GM18867 (cell line): ENCODE measurements at regions not wholly inside any gene's neighbourhood (a gene's known extent, or its start where the extent isn't known, plus 50 kb on each side); places are given as distances from the start of the nearest gene placed in this dataset.
"Not testable (repeated sequence)": the region's sequence is repeated elsewhere in the genome, so short reads cannot be mapped to it uniquely, and the experiment has no call there.

Experiments used
- ATAC-seq: cut with Tn5 transposase; IDR thresholded peaks from one replicate; pipeline ENCODE4 v1.9.1; 2021; ENCODE audit warnings: mild to moderate bottlenecking, moderate library complexity; ENCODE audit not compliant: unreplicated experiment

DNA sequence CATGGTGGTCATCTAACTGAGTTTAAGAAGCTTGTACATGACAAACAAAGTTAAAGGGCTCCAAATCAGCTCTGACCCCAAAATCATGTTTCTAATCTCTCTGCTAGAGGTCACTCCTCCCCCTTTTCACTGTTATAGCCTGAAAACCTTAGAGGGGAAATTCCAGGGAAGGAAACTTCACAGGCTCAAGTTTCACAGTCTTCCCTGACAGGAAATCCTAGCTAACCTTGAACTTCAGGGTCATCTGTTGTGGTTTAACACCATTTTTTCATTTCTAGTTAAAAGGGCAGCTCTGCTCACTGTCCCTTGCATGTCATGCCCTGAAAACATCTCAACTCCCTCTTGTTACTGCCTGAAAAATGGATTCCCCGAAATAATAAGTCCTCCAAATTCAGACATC lies 104.4 kb upstream of the BMP2 start:
- ATAC-seq: no peak

DNA sequence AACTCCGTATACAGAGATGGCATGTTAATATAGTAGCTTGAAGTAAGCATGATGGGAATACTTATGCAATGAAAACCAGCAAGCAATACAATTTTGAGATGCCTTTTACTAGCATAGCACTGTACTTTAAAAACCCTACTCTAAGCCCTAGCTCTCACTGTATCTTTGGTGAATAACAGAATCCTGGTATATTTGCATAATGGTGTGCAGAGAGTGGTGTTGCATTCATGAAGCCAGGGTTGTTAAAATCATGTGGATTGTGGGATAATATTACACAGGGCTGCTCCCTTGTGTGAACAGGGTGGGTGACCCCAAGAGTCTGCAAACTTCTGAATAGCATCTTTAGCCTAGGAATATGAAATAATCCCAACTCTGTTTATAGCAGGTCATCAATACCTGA lies 105.2 kb upstream of the BMP2 start:
- no peak for ATAC-seq

DNA sequence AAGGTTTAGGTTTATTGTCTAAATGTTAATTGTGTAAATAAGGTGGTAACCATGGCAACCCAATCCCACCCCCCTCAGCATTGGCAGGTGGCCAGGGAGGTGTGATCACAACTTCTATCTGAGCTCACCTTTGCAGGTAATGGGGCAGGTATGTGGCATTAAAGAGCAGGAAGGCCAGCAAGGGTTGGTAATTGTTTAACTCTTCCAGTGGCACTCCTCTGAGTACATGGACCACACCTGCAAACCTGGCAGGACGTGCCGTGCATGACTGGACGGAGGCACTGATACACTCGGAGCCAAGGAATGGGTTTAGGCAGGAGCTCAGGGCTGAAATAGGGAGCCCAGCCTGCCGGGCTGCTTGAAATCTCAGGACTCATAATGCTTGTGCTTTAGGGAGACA lies 107.0 kb upstream of the BMP2 start:
- no peak for ATAC-seq

DNA sequence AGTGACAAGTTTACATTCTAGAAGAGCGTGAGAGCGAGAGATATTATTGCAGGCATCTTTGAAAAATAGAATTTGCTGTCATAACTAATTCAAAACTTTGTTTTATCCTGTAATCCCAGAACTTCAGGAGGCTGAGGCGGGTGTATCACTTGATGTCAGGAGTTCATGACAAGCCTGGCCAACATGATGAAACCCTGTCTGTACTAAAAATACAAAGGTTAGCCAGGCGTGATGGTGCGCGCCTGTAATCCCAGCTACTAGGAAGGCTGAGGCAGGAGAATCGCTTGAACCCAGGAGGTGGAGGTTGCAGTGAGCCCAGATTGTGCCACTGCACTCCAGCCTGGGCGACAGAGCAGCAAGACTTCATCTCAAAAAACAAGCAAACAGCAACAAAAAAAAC lies 108.6 kb upstream of the BMP2 start:
- ATAC-seq: not testable (repeated sequence)

DNA sequence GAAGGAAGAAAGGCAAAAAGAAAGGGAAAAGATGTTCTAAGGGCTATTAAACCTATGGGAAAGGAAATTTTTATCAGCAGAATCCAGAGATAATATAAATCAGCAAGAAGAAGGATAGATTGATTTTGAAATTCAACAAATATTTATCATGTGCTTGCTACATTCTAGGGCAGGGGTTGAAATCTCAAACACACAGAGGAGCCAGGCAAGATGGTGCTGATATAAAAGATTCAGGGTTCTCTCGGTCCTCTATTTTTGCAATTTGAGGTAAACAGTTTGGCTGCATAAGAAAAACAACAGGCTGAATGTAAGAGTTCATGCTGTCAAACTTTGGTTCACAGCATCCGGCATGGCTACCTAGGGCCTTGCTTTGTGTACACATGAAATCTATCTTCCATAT lies 109.6 kb upstream of the BMP2 start:
- ATAC-seq: no peak

DNA sequence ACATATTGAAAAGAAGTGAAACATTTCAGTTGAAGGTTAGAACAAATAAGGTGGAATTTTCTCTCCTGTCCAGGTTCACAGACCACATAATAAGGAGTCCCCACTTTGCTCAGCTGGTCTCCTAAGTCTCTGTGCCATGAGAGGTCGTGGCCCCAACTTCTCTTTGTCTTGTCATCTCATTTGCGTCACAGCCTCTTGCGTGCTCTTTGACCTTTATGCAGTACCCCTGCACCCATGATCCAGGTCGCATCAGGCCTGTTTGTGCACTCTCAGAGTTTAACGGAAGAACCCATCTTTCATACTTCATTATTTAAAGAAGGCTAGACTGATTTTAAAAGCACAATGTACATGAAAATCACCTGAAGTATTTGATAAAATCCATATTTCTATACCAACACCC lies 110.4 kb upstream of the BMP2 start:
- ATAC-seq: no peak

DNA sequence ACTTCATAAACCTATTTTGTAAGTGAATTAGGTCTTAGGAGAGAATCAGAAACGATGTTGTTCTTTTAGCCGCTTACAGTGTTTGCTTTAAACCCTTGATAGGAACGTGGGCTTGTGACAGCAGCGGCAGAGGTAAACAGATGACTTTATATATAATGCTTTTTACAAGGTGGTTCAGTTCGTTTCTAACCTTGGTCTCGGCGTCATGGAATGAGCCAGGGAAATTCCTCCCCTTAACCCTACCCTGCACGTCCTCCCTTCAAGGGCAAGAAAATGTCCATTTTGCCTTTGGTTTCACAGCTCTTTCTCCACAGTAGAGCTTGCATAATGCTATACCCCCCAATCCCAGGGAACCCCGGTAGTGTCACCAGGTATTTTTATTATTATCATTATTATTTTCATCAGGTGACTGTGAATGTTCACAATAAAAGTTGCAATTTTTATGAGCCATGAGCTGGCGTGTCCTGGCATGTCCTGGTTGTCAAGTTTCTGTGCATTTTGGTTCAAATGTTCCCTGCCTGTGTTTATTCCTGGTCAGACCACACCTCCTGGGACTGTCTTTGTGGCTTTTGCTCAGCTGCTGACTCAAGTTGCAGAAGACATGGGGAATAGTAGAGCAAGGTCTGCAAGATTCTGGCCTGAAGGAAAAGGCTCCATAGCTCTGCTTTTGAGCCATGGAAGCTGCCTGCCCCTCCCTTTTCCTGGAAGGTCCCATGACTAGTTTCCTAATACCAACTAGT lies 112.8 kb upstream of the BMP2 start:
- ATAC-seq: no peak

DNA sequence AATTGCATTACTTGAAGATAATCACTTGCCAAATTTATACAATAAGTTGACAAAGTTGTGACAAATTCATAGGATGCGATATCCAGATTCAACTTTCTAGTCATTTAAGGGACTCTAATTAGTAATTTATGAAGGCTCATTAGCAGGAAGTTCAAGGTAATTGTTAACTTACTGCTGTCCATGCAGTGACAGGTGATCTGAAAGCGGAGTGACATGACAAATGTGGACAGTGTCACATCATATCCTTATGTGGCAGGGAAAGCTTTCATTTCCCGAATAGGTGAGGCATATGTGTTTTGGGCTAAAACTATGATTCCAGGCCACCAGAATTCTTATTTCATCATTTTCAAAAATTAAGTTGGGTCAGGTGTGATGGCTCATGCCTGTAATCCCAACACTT lies 115.9 kb upstream of the BMP2 start:
- ATAC-seq: no peak

DNA sequence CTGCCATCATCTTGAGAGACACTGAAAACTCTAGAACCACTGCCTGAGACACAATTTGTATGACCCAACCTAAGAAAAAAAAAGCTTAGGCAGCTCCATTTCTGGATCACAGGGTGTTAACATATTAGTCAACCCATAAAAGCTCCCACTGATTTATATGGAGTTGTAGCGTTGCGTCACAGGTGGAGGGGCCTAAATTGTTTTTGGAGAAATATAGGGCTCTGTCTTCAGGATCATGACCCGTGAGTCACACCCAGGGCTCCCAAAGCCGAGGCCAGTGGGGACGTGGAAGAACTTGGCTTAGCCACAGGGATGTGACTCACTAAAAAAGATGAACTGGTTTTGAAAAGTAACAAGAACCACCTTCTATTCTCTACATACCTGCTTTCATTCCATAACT lies 116.5 kb upstream of the BMP2 start:
- ATAC-seq: no peak

DNA sequence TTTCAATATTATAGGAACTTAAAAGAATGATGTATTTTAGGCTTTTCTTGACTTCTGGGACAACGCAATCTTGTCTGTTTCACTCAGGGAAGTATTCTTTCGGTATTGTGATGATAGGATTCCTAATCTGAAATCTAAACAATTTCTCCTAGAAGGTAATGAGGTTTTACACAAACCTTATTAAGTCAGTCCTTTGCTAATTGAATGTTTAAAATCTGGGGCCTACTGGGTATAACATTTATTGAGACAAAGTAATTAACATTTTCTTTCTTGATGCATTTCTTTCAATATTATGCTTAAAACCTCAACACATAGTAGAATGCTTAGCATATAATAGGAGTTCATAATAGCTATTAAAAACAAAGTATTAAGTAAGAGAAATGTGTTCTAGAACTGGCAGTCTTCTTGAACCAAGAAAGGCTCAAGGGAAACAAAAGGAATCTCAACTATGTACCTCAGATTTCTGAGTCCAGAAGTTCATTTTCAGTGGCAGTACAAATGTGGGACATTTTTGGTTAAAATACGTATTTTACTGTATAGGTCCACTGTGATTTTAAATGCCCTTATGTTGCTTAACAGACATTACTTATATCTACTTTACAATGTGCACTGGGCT lies 121.4 kb upstream of the BMP2 start:
- no peak for ATAC-seq

DNA sequence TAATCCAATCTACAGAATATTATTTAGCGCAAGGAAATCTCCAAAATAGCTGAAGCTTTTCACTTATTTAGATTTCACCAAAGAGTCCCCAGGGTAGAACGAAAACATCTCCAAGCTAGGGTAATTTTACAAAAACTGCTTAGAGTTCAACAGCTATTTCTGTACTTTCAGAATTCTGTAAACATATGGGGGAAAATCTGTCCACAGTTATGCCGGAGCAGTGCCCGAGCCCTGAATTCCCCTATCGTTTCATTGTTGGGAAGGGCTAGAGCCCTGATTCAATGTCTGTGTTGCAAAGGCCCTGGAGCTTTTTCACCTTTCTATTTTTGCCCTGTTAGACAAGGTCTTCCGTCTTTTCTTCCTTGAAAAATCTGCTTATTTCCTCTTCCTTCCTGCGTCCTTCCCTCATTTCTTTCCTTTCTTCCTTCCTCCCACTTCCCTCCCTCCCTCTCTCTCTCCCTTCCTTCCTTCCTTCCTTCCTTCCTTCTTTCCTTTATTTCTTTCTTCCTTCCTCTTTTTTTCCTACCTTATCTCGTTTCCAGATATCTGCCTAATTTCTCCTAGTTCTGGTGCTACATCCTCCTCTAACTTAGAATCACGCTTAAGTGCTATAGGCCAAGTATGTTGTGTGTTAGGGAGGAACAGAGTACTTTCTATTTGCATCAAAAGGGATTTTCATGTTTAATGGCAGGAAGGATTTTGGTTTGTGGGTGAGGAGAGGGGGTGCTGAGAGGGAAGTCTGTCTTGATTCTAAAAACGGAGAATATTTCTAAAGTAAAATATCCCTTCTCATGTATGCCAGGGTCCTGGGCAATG lies 122.5 kb upstream of the BMP2 start:
- no peak for ATAC-seq

DNA sequence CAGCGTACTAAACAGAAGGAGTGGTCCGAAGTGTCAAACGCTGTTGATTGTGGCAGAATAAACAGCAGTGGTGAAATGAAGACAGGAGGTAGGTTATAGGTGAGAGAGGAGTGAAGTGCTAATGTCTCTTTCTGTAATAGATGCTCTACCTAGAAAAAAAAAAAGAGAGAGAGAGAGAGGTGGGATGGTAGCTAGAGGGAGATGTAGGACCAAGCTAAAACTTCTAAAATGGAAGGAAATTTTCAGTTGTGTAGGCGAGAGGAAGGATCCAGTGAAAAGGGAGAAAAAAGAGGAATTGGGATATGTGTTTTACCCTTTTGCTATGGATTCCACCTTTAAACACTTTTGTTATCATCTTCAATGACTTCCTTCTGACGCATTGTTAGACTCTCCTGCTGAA lies 126.5 kb upstream of the BMP2 start:
- no peak for ATAC-seq

DNA sequence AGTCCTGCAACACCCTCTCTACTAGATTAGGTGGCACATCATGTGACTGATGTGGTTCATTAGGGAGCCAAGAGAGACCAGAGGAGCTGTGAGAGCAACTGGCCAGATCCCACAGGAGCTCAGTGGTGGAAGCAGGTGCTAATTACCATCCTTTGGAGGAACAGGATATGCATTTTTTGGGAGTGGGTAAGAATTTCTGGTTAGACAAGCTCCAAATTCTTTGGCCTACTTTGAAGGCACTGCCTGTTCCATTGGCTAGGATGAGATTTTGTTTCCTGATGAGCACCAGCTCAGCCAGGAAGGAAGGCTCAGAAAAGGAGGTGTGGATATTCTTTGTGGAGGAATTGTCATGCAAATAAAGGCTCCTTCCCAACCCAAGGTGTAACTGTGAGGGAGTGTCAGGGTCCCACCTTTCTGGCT lies 130.3 kb upstream of the BMP2 start:
- ATAC-seq: no peak

DNA sequence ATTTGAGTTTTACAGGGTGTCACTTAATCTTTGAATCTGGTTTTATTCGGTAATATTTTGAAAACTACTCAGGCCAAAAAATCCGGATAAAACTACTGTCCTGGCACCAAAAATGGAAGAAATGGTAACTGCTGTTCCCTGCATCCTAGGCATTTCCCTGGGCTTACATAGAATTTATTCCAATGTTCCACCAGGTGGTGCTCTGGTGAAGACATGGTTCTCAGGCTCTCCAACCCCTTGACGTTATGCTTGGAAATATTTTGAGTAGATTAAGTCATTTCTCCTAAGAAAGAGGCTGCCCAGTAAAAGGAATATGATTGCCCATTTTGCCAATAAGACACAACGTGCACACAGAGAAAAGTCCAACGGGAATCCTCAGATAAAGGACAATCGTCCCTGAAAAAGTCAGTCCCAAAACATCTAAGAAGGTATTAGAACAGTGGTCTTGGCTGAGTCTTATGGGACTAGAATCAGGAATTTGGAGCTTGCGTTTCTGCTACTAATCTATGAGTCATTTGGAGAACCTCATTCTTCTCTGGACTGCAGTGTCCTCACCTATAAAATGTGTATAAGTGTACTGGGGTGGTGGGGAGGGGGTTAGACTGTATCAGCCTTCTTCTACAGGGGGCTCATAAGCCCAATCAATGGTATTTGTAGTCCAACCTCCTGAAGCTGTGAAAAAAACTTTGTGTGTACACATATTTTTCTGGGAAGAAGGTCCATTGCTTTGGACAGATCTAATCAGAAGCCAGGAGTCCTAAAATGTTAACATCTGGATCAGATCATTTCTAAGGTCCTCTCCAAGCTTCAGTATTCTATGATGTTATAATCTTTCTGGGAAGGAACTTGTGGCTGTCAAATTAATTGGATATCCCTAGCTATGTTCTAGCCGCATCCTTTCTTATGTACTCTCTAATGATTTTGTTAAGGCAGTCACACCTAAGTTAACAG lies 131.0 kb upstream of the BMP2 start:
- ATAC-seq: no peak

DNA sequence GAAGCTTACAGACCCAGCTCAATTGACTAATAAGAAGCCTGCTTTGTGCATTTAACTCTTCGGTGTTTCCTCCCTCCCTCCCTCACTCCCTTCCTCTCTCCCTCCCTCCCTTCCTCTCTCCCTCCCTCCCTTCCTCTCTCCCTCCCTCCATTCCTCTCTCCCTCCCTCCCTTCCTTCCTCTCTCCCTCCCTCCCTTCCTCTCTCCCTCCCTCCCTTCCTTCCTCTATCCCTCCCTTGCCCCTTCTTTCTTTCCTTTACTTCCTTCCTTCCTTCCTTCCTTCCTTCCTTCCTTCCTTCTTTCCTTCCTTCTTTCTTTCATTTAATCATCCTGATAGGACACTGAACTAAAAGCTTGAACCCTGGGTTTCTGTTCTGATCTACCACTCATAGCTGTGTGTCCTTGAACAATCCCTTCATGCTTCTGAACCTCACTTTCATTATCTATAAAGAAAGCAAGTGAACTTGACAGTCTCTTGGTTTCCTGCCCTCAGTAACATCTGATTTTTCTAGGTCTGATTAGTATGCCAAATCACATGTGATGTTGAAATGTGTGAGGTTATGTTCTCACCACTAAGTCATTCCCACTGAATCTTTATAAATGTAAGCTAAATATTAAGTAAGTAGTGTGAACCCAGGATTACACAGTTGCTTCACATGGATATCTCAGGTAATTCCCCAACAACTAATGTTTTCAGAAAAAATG lies 132.3 kb upstream of the BMP2 start:
- ATAC-seq: no peak

DNA sequence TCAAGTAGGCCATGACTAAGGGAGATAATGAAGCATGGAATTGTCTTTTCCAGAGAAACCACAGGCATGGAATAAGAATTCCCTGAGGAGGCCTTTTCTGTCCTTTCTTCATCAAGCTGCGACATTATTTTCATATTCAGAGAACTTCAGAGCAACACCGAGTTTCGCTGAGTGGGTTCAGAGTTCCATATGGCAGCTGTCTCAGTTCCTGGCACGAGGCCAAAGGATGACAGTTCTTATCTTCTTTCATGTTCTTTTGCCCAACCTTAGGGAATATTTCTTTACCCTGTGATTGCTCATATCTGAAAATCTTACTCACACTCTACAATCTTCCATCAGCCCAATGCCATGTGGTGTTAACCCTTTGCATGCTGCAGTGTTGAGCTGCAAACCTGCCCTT lies 135.3 kb upstream of the BMP2 start:
- no peak for ATAC-seq

DNA sequence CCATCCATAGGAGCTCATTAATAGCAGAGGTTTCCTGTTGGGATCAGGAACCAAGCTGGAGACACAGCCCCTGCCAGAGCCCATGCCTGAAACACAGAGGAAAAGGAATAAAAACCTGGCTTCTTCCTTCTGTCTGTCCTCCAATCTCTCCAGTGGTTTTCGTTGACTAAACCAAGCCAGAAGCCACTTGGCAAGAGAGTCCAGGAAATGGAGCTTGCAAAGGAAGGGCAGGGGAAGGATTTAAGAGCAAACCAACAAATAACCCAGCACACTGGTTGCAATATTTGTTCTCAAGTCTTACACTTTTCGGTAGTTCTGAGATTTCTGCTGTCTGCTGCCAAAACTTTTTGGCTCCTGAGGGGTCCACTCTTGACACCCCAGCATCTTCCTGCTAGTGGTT lies 137.0 kb upstream of the BMP2 start:
- no peak for ATAC-seq

DNA sequence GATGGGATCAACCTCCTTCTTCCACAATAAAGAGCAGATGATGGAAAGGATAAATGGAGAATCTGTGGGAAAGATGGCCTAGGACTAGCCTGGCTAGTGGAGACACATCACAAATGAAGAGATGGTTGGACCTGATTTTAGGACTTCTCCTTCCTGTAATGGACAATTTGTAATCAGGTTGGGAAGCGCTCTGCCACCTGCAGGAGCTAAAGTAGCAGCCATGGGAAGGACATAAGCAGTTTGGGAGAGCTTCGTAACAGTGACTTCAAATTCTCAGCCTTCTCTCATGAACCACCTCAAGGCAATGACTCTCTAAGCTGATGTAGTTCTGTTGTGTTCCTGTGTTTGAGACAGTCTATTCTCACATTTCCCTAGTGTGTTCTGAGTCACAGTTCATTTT lies 137.9 kb upstream of the BMP2 start:
- ATAC-seq: no peak

DNA sequence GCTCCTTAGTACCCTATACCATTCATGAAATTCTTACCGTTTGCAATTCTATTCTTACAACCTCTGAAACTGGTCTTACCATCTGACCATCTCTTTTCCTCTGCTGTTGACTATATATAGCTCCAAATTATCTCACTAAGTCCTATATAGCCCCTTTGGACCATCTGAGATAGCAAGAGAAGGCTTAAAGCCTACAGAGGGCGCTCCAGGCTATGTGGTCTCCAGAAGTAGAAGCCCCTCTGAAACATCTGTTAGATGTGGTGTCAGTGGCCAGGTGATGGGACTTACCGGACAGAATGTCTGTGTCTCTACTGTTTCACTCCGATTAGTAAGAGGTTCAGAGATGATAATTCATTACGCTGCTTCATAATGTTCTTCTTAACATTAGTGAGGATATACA lies 140.7 kb upstream of the BMP2 start:
- ATAC-seq: no peak

DNA sequence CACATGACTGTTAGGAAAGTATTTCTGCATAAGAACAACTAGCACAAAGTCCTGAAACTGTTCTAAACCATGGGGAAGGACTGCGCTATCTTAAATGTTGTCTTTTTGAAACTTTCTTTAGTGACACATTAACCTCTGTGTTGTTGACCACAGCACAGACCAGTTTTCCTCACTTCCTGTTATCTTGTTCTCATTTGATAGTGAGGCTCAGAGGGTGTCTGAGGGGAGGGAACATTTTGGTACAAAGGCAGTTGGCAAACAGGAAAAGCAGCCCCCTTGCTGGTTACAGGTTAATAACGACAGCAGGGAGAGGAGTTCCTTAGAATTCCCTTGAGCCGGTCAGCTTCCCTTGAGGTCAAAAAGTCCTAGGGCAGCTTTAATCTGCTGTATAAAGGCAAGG lies 143.5 kb upstream of the BMP2 start:
- ATAC-seq: peak; percentile 98
